LHCN-M2 (cell line): ENCODE measurements at regions not wholly inside any gene's neighbourhood (a gene's known extent, or its start where the extent isn't known, plus 50 kb on each side); places are given as distances from the start of the nearest gene placed in this dataset.

Experiments
- DNase-seq: peaks from one replicate; pipeline ENCODE4 v3.0.0-alpha.2; 2012; ENCODE audit warnings: low read depth

GRCh38 chr5:6236170-6236793 is 142.1 kb downstream of the MED10 start:
- DNase-seq = no peak

- DNase-seq = no peak
Observed at GRCh38 chr5:6235726-6236125, 142.6 kb downstream of the MED10 start.

- no peak for DNase-seq
Observed at GRCh38 chr5:6228257-6229250, 149.8 kb downstream of the MED10 start.

GRCh38 chr5:6225121-6225607 is 153.2 kb downstream of the MED10 start:
- no peak for DNase-seq

- DNase-seq = no peak
Observed at GRCh38 chr5:6224406-6224805, 153.9 kb downstream of the MED10 start.

GRCh38 chr5:6222899-6223298 is 155.4 kb downstream of the MED10 start:
- DNase-seq = no peak

- no peak for DNase-seq
Observed at GRCh38 chr5:6222121-6222520, 156.2 kb downstream of the MED10 start.

GRCh38 chr5:6221141-6221626 is 157.2 kb downstream of the MED10 start:
- DNase-seq = no peak

GRCh38 chr5:6220346-6221088 is 157.8 kb downstream of the MED10 start:
- no peak for DNase-seq

GRCh38 chr5:6218517-6218916 is 159.8 kb downstream of the MED10 start:
- no peak for DNase-seq

- no peak for DNase-seq
Observed at GRCh38 chr5:6218116-6218515, 160.2 kb downstream of the MED10 start.

- DNase-seq = no peak
Observed at GRCh38 chr5:6216471-6217075, 161.8 kb downstream of the MED10 start.

- DNase-seq = no peak
Observed at GRCh38 chr5:6215891-6216290, 162.5 kb downstream of the MED10 start.

- no peak for DNase-seq
Observed at GRCh38 chr5:6212244-6212643, 166.1 kb downstream of the MED10 start.

- no peak for DNase-seq
Observed at GRCh38 chr5:6206501-6206900, 171.8 kb downstream of the MED10 start.

GRCh38 chr5:6202968-6203365 is 175.4 kb downstream of the MED10 start:
- no peak for DNase-seq

- no peak for DNase-seq
Observed at GRCh38 chr5:6202149-6202967, 176.0 kb downstream of the MED10 start.

GRCh38 chr5:6201631-6202030 is 176.7 kb downstream of the MED10 start:
- no peak for DNase-seq

- no peak for DNase-seq
Observed at GRCh38 chr5:6198531-6198930, 179.8 kb downstream of the MED10 start.

GRCh38 chr5:6197427-6197826 is 180.9 kb downstream of the MED10 start:
- DNase-seq = no peak
